Liver (tissue), 8 donors: ENCODE measurements at regions not wholly inside any gene's neighbourhood (a gene's known extent, or its start where the extent isn't known, plus 50 kb on each side); places are given as distances from the start of the nearest gene placed in this dataset.

Source experiments
- DNase-seq: peaks from one replicate; pipeline ENCODE4 v3.0.0-alpha.2; 2017; ENCODE audit warnings: low spot score
- H3K27ac ChIP-seq, 2 donors: one replicate each; pipeline ENCODE4 v1.7.0; 2013; ENCODE audit warnings: inconsistent platforms in 2 of 2, low read length in 2 of 2, control low read depth in 1 of 2, low read depth in 1 of 2, mild to moderate bottlenecking in 1 of 2
- H3K27me3 ChIP-seq, 4 donors: one replicate each; pipeline versions ENCODE4 v1.6.1 to v1.7.0; 2013; ENCODE audit warnings: low read length in 3 of 4, inconsistent platforms in 1 of 4, mild to moderate bottlenecking in 1 of 4, moderate library complexity in 1 of 4; ENCODE audit not compliant: control insufficient read depth in 4 of 4, insufficient read depth in 4 of 4
- H3K36me3 ChIP-seq, 4 donors: one replicate each; pipeline versions ENCODE4 v1.6.1 to v1.7.0; 2013; ENCODE audit warnings: low read length in 3 of 4, mild to moderate bottlenecking in 3 of 4, low read depth in 1 of 4, moderate library complexity in 1 of 4; ENCODE audit not compliant: control insufficient read depth in 4 of 4, insufficient read depth in 3 of 4
- H3K4me1 ChIP-seq, 4 donors: one replicate each; pipeline versions ENCODE4 v1.6.1 to v1.7.0; 2013; ENCODE audit warnings: low read length in 3 of 4, mild to moderate bottlenecking in 3 of 4, moderate library complexity in 1 of 4; ENCODE audit not compliant: control insufficient read depth in 4 of 4, insufficient read depth in 4 of 4
- H3K4me3 ChIP-seq, 3 donors: one replicate each; pipeline versions ENCODE4 v1.6.1 to v1.7.0; 2013; ENCODE audit warnings: low read length in 3 of 3, control low read depth in 1 of 3, low read depth in 1 of 3, mild to moderate bottlenecking in 1 of 3
- H3K9ac ChIP-seq, 2 donors: one replicate each; pipeline ENCODE4 v1.7.0; 2013; ENCODE audit warnings: low read length in 2 of 2, mild to moderate bottlenecking in 2 of 2, moderate library complexity in 2 of 2, control low read depth in 1 of 2, low read depth in 1 of 2
- H3K9me3 ChIP-seq, 4 donors: one replicate each; pipeline versions ENCODE4 v1.6.1 to v1.7.0; 2013; ENCODE audit warnings: low read length in 3 of 4; ENCODE audit not compliant: control insufficient read depth in 4 of 4
- ATF3 ChIP-seq: IDR thresholded peaks from 2 replicates; pipeline ENCODE4 v1.6.1; 2016; ENCODE audit warnings: antibody characterized with exemption
- CTCF ChIP-seq: fragments of 150-350 bp; IDR thresholded peaks from 2 replicates; pipeline ENCODE4 v1.5.1; 2017; ENCODE audit warnings: improper control_type of control experiment, low read depth, low read length; ENCODE audit not compliant: missing input control
- EGR1 ChIP-seq, 2 donors: IDR thresholded peaks; 2 replicates each; pipeline ENCODE4 v1.6.1; 2016 to 2018; ENCODE audit warnings: antibody characterized with exemption in 2 of 2, low read depth in 2 of 2
- FOXA1 ChIP-seq: IDR thresholded peaks from 2 replicates; pipeline ENCODE4 v1.6.1; 2016; ENCODE audit warnings: antibody characterized with exemption
- FOXA2 ChIP-seq: IDR thresholded peaks from 2 replicates; pipeline ENCODE4 v1.6.1; 2016; ENCODE audit warnings: antibody characterized with exemption
- GABPA ChIP-seq, 2 donors: IDR thresholded peaks in 1 of 2; conservative IDR thresholded peaks in 1 of 2; 2 replicates each; pipeline ENCODE4 v1.6.1; 2016; ENCODE audit warnings: antibody characterized with exemption in 2 of 2, mild to moderate bottlenecking in 1 of 2, moderate library complexity in 1 of 2
- HNF4A ChIP-seq, 2 donors: conservative IDR thresholded peaks; 2 replicates each; pipeline ENCODE4 v1.6.1; 2016; ENCODE audit warnings: antibody characterized with exemption in 2 of 2, mild to moderate bottlenecking in 2 of 2
- HNF4G ChIP-seq: IDR thresholded peaks from 2 replicates; pipeline ENCODE4 v1.6.1; 2016; ENCODE audit warnings: antibody characterized with exemption
- JUND ChIP-seq, 2 donors: IDR thresholded peaks; 2 replicates each; pipeline ENCODE4 v1.6.1; 2016; ENCODE audit warnings: antibody characterized with exemption in 2 of 2
- MAX ChIP-seq: IDR thresholded peaks from 2 replicates; pipeline ENCODE4 v1.6.1; 2016; ENCODE audit warnings: antibody characterized with exemption
- NR2F2 ChIP-seq: IDR thresholded peaks from 2 replicates; pipeline ENCODE4 v1.6.1; 2016; ENCODE audit warnings: antibody characterized with exemption
- RAD21 ChIP-seq, 2 donors: IDR thresholded peaks; 2 replicates each; pipeline ENCODE4 v1.6.1; 2016; ENCODE audit warnings: antibody characterized with exemption in 2 of 2, mild to moderate bottlenecking in 2 of 2
- REST ChIP-seq: IDR thresholded peaks from 2 replicates; pipeline ENCODE4 v1.6.1; 2016; ENCODE audit warnings: antibody characterized with exemption, mild to moderate bottlenecking
- RXRA ChIP-seq, 2 donors: IDR thresholded peaks; 2 replicates each; pipeline ENCODE4 v1.6.1; 2017 to 2018; ENCODE audit warnings: antibody characterized with exemption in 2 of 2, mild to moderate bottlenecking in 1 of 2
- SP1 ChIP-seq: IDR thresholded peaks from 2 replicates; pipeline ENCODE4 v1.6.1; 2018; ENCODE audit warnings: antibody characterized with exemption, mild to moderate bottlenecking
- TAF1 ChIP-seq: conservative IDR thresholded peaks from 2 replicates; pipeline ENCODE4 v1.6.1; 2016; ENCODE audit warnings: antibody characterized with exemption, mild to moderate bottlenecking
- YY1 ChIP-seq: IDR thresholded peaks from 2 replicates; pipeline ENCODE4 v1.6.1; 2016; ENCODE audit warnings: antibody characterized with exemption, mild to moderate bottlenecking
- ZBTB33 ChIP-seq: IDR thresholded peaks from 2 replicates; pipeline ENCODE4 v1.6.1; 2016; ENCODE audit warnings: antibody characterized with exemption
- WGBS: extraction: QIAGEN DNeasy Blood & Tissue Kit; methylation state at CpG from one replicate; pipeline ENCODE4 v1.1.7; 2013; 5-methylcytosine and 5-hydroxymethylcytosine counted together
- donor health status: healthy.
- donor health status: healthy.
- donor health status: healthy.
- donor health status: healthy.
- donor health status: healthy.

- H3K4me3 ChIP-seq = no peak overlapping the region
- no peaks in the 10 kb centered on the region for H3K36me3 ChIP-seq
- no peak overlapping the region for H3K9ac ChIP-seq
- TF ChIP-seq SP1 = no peak
- TF ChIP-seq RAD21 (IDR thresholded peaks at IDR 0.05) = no peak
- TF ChIP-seq ZBTB33 = no peak
- no peak for TF ChIP-seq JUND (IDR thresholded peaks at IDR 0.05)
- TF ChIP-seq YY1 = no peak
- TF ChIP-seq TAF1 = no peak
- no peak for TF ChIP-seq REST
- TF ChIP-seq MAX = no peak
- no peak for TF ChIP-seq EGR1 (IDR thresholded peaks at IDR 0.05; ENCODE audit: low read depth in 2 of 2)
- no peak for TF ChIP-seq CTCF
- no peak for TF ChIP-seq FOXA2
- no peak for TF ChIP-seq RXRA (IDR thresholded peaks at IDR 0.05)
- no peak for TF ChIP-seq ATF3
- no peak for TF ChIP-seq NR2F2
- TF ChIP-seq GABPA (IDR thresholded peaks at IDR 0.05 in 1 of 2, conservative IDR thresholded peaks at IDR 0.05 in 1 of 2) = no peak
- TF ChIP-seq HNF4A (conservative IDR thresholded peaks at IDR 0.05) = no peak
- no peak for TF ChIP-seq FOXA1
- TF ChIP-seq HNF4G = no peak
- H3K27me3 ChIP-seq = peaks cover 0 to 4% (median 0%) of the 10 kb centered on the region in 4 donors
- 76% methylated on average over 3 of the region's 3 CpGs for WGBS
- no peaks in the 10 kb centered on the region for H3K4me1 ChIP-seq
- no peak overlapping the region for H3K27ac ChIP-seq
- no peak for DNase-seq
- H3K9me3 ChIP-seq = peaks cover 0 to 2% (median 0%) of the 10 kb centered on the region in 4 donors
Measured at GRCh38 chr7:132041108-132041507, 484.7 kb upstream of the PODXL start.
